GM21529 (cell line): ENCODE measurements at regions not wholly inside any gene's neighbourhood (a gene's known extent, or its start where the extent isn't known, plus 50 kb on each side); places are given as distances from the start of the nearest gene placed in this dataset.

Experiments
- ATAC-seq: cut with Tn5 transposase; IDR thresholded peaks from one replicate; pipeline ENCODE4 v1.9.1; 2021; ENCODE audit not compliant: unreplicated experiment

- ATAC-seq = no peak
These were observed 99.5 kb upstream of the GATA6 start for GRCh38 chr18:22069916-22070315.

GRCh38 chr18:22073411-22073810 is 96.0 kb upstream of the GATA6 start:
- no peak for ATAC-seq

- no peak for ATAC-seq
These were observed 94.9 kb upstream of the GATA6 start for GRCh38 chr18:22074282-22075070.

GRCh38 chr18:22080035-22080434 is 89.4 kb upstream of the GATA6 start:
- no peak for ATAC-seq

- no peak for ATAC-seq
These were observed 87.0 kb upstream of the GATA6 start for GRCh38 chr18:22082408-22082807.

GRCh38 chr18:22084547-22084946 is 84.8 kb upstream of the GATA6 start:
- no peak for ATAC-seq

- ATAC-seq = no peak
These were observed 82.4 kb upstream of the GATA6 start for GRCh38 chr18:22086973-22087372.

GRCh38 chr18:22088029-22088428 is 81.4 kb upstream of the GATA6 start:
- ATAC-seq = no peak

- ATAC-seq = no peak
These were observed 80.3 kb upstream of the GATA6 start for GRCh38 chr18:22088996-22089640.

- ATAC-seq = no peak
These were observed 78.0 kb upstream of the GATA6 start for GRCh38 chr18:22091341-22091740.

GRCh38 chr18:22093731-22094357 is 75.5 kb upstream of the GATA6 start:
- no peak for ATAC-seq

GRCh38 chr18:22094358-22094734 is 75.0 kb upstream of the GATA6 start:
- no peak for ATAC-seq

GRCh38 chr18:22098563-22098989 is 70.8 kb upstream of the GATA6 start:
- no peak for ATAC-seq

- ATAC-seq = no peak
These were observed 69.5 kb upstream of the GATA6 start for GRCh38 chr18:22099925-22100324.

GRCh38 chr18:22101731-22102130 is 67.7 kb upstream of the GATA6 start:
- ATAC-seq = no peak

GRCh38 chr18:22102953-22103646 is 66.3 kb upstream of the GATA6 start:
- no peak for ATAC-seq

GRCh38 chr18:22103647-22104031 is 65.8 kb upstream of the GATA6 start:
- no peak for ATAC-seq

- no peak for ATAC-seq
These were observed 62.7 kb upstream of the GATA6 start for GRCh38 chr18:22106536-22107292.

- no peak for ATAC-seq
These were observed 60.7 kb upstream of the GATA6 start for GRCh38 chr18:22108674-22109073.

- peak; percentile 55 for ATAC-seq
These were observed 59.9 kb upstream of the GATA6 start for GRCh38 chr18:22109535-22109934.

GRCh38 chr18:22110461-22110924 is 58.9 kb upstream of the GATA6 start:
- no peak for ATAC-seq
